ENCODE measurements at regions not wholly inside any gene's neighbourhood (a gene's known extent, or its start where the extent isn't known, plus 50 kb on each side); places are given as distances from the start of the nearest gene placed in this dataset.
A peak's percentile ranks its signal among the peaks of the same experiment; 100 is the strongest.

GRCh38 chr5:162487528-162488525 is 420.3 kb downstream of the GABRG2 start:
- no peak for TF ChIP-seq CTCF (conservative IDR thresholded peaks at IDR 0.05; ENCODE audit: low read depth, low read length)
- peak; percentile 52 for DNase-seq (ENCODE audit: low read depth)

GRCh38 chr5:162496100-162496808 is 428.7 kb downstream of the GABRG2 start:
- DNase-seq (ENCODE audit: low read depth), result no peak
- no peak overlapping the region for H3K4me3 ChIP-seq (ENCODE audit: low read length)
- no peak for TF ChIP-seq CTCF (conservative IDR thresholded peaks at IDR 0.05; ENCODE audit: low read depth, low read length)

More at GRCh38 chr5:162487528-162488525, 420.3 kb downstream of the GABRG2 start:
- no peak overlapping the region for H3K4me3 ChIP-seq (ENCODE audit: low read length)

- DNase-seq (ENCODE audit: low read depth), result no peak
- no peak for TF ChIP-seq CTCF (conservative IDR thresholded peaks at IDR 0.05; ENCODE audit: low read depth, low read length)
- no peak overlapping the region for H3K4me3 ChIP-seq (ENCODE audit: low read length)
These were observed 429.9 kb downstream of the GABRG2 start for GRCh38 chr5:162497455-162497854.

GRCh38 chr5:162502780-162503179 is 435.2 kb downstream of the GABRG2 start:
- no peak for TF ChIP-seq CTCF (conservative IDR thresholded peaks at IDR 0.05; ENCODE audit: low read depth, low read length)
- no peak overlapping the region for H3K4me3 ChIP-seq (ENCODE audit: low read length)
- no peak for DNase-seq (ENCODE audit: low read depth)

GRCh38 chr5:162503796-162504195 is 436.2 kb downstream of the GABRG2 start:
- TF ChIP-seq CTCF (conservative IDR thresholded peaks at IDR 0.05; ENCODE audit: low read depth, low read length), result no peak
- H3K4me3 ChIP-seq (ENCODE audit: low read length), result no peak overlapping the region
- no peak for DNase-seq (ENCODE audit: low read depth)

- no peak overlapping the region for H3K4me3 ChIP-seq (ENCODE audit: low read length)
- no peak for DNase-seq (ENCODE audit: low read depth)
- no peak for TF ChIP-seq CTCF (conservative IDR thresholded peaks at IDR 0.05; ENCODE audit: low read depth, low read length)
These were observed 445.5 kb downstream of the GABRG2 start for GRCh38 chr5:162512935-162513565.
